CD14-positive monocyte (primary cell): ENCODE measurements at regions not wholly inside any gene's neighbourhood (a gene's known extent, or its start where the extent isn't known, plus 50 kb on each side); places are given as distances from the start of the nearest gene placed in this dataset.

Experiments used
- DNase-seq, 3 donors: peaks; one replicate each; pipeline ENCODE4 v3.0.0-alpha.2; 2011 to 2022
- H2AFZ ChIP-seq: 2 replicates; pipeline ENCODE4 v1.6.0; 2012; ENCODE audit warnings: mild to moderate bottlenecking, low read depth, low read length, inconsistent platforms; ENCODE audit not compliant: insufficient read depth, poor library complexity, severe bottlenecking
- H3K27ac ChIP-seq, 2 donors: 1 replicate in 1 of 2; 2 replicates in 1 of 2; pipeline ENCODE4 v1.5.1; 2012 to 2013; ENCODE audit warnings: low read length in 2 of 2, control low read depth in 1 of 2, inconsistent platforms in 1 of 2, low read depth in 1 of 2, mild to moderate bottlenecking in 1 of 2
- H3K27me3 ChIP-seq, 2 donors: one replicate each; pipeline versions ENCODE4 v1.6.0 to v1.6.1; 2011 to 2013; ENCODE audit warnings: low read length in 2 of 2; ENCODE audit not compliant: control insufficient read depth in 2 of 2, insufficient read depth in 2 of 2
- H3K36me3 ChIP-seq, 2 donors: replicated peaks in 1 of 2; 1 replicate in 1 of 2; 2 replicates in 1 of 2; pipeline versions ENCODE4 v1.5.1 to v1.6.1; 2012 to 2013; ENCODE audit warnings: low read length in 2 of 2, control low read depth in 1 of 2, inconsistent platforms in 1 of 2, mild to moderate bottlenecking in 1 of 2; ENCODE audit not compliant: insufficient read depth in 2 of 2, control insufficient read depth in 1 of 2
- H3K4me1 ChIP-seq, 2 donors: 1 replicate in 1 of 2; 2 replicates in 1 of 2; pipeline versions ENCODE4 v1.5.1 to v1.6.1; 2012 to 2013; ENCODE audit warnings: low read length in 2 of 2, control low read depth in 1 of 2, inconsistent platforms in 1 of 2, mild to moderate bottlenecking in 1 of 2, moderate library complexity in 1 of 2; ENCODE audit not compliant: insufficient read depth in 2 of 2, control insufficient read depth in 1 of 2
- H3K4me2 ChIP-seq: replicated peaks from 2 replicates; pipeline ENCODE3; 2012; ENCODE audit warnings: low read length, moderate library complexity, mild to moderate bottlenecking; ENCODE audit not compliant: poor library complexity, severe bottlenecking; ENCODE audit errors: extremely low read depth
- H3K4me3 ChIP-seq, 3 experiments: fragments of 200-600 bp in 1 of 3; sonication (generic) in 1 of 3; replicated peaks in 1 of 3; 1 replicate in 2 of 3; 2 replicates in 1 of 3; pipeline ENCODE4 v1.5.1; 2011 to 2013; ENCODE audit warnings: low read length in 3 of 3, mild to moderate bottlenecking in 3 of 3, control low read depth in 2 of 3, low read depth in 2 of 3, inconsistent platforms in 1 of 3, moderate library complexity in 1 of 3
- H3K79me2 ChIP-seq: 2 replicates; pipeline ENCODE4 v1.6.0; 2012; ENCODE audit warnings: mild to moderate bottlenecking, control low read depth, inconsistent platforms, low read length, moderate library complexity; ENCODE audit not compliant: insufficient read depth
- H3K9ac ChIP-seq: 2 replicates; pipeline ENCODE4 v1.6.0; 2017; ENCODE audit warnings: low read length, mild to moderate bottlenecking; ENCODE audit not compliant: insufficient read depth, poor library complexity, severe bottlenecking
- H3K9me3 ChIP-seq, 2 donors: replicated peaks in 1 of 2; 1 replicate in 1 of 2; 2 replicates in 1 of 2; pipeline versions ENCODE4 v1.5.1 to v1.6.1; 2012 to 2013; ENCODE audit warnings: low read length in 2 of 2, control low read depth in 1 of 2; ENCODE audit not compliant: control insufficient read depth in 1 of 2, insufficient read depth in 1 of 2
- H4K20me1 ChIP-seq: 2 replicates; pipeline ENCODE4 v1.6.0; 2012; ENCODE audit warnings: mild to moderate bottlenecking, low read length, control low read depth, moderate library complexity; ENCODE audit not compliant: insufficient read depth
- H3K27ac Mint-ChIP-seq, 7 donors: one replicate each; pipeline ENCODE4 v1.8.0; 2020; ENCODE audit warnings: mild to moderate bottlenecking in 7 of 7, mixed read lengths in 7 of 7, moderate library complexity in 6 of 7, inconsistent platforms in 2 of 7
- H3K27me3 Mint-ChIP-seq, 3 donors: one replicate each; pipeline ENCODE4 v1.8.0; 2021 to 2022; ENCODE audit warnings: low read depth in 3 of 3, mild to moderate bottlenecking in 3 of 3, mixed read lengths in 3 of 3, moderate library complexity in 3 of 3, inconsistent platforms in 1 of 3
- H3K36me3 Mint-ChIP-seq, 2 donors: one replicate each; pipeline ENCODE4 v1.8.0; 2020; ENCODE audit warnings: mixed read lengths in 2 of 2, inconsistent platforms in 1 of 2, mild to moderate bottlenecking in 1 of 2
- H3K4me1 Mint-ChIP-seq: one replicate; pipeline ENCODE4 v1.8.0; 2020; ENCODE audit warnings: mild to moderate bottlenecking, mixed read lengths
- H3K4me3 Mint-ChIP-seq, 2 donors: one replicate each; pipeline ENCODE4 v1.8.0; 2020; ENCODE audit warnings: mild to moderate bottlenecking in 2 of 2, mixed read lengths in 2 of 2, moderate library complexity in 1 of 2
- H3K9me3 Mint-ChIP-seq, 7 donors: one replicate each; pipeline ENCODE4 v1.8.0; 2020 to 2022; ENCODE audit warnings: mixed read lengths in 7 of 7, mild to moderate bottlenecking in 6 of 7, moderate library complexity in 6 of 7, inconsistent platforms in 2 of 7
- WGBS: methylation state at CpG from one replicate; pipeline ENCODE4 v1.1.5; 2013; ENCODE audit warnings: missing lambda C conversion rate; ENCODE audit not compliant: insufficient coverage; 5-methylcytosine and 5-hydroxymethylcytosine counted together
- intact Hi-C, 2 donors: fragments of 100-400 bp; cut with micrococcal nuclease; formaldehyde crosslinking; loops; one replicate each; pipeline versions ENCODE4 v1.15.0 to v1.15.1; 2023
- TF ChIP-seq, protein P1 (sequence below): fragments of 200-600 bp; IDR thresholded peaks from one replicate; pipeline ENCODE4 v1.8.0; 2022; ENCODE audit warnings: antibody characterized with exemption, mild to moderate bottlenecking

- H3K4me3 Mint-ChIP-seq = no peak overlapping the region
Measured at GRCh38 chr6:149202952-149203351, 114.6 kb upstream of the TAB2 start.

DNA sequence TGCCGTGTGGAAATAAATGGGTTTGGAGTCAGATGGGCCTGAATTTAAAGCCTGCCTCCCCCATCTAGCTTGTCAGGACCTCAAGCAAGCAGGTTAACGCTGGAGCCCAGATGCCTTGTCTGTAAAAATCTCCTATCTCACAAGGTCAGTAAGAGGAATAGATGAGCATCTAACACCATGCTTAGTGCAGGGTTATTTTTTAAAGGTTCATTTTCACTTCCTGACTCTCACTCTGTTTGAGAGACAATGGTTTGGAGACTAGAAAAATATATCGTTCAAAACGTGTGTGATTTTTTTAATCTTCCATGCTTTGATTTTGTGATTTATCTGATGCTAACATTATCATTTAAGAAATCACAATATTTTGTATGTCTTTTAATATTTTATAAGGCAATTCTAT is 114.0 kb upstream of the TAB2 start:
- intact Hi-C loops = no loop called here

More at GRCh38 chr6:149202952-149203351, 114.6 kb upstream of the TAB2 start:
- H3K4me1 ChIP-seq = no peaks in the 10 kb centered on the region
- H3K27me3 ChIP-seq = no peaks in the 10 kb centered on the region
- H3K27ac ChIP-seq = no peak overlapping the region
- H3K36me3 ChIP-seq = no peaks in the 10 kb centered on the region
- DNase-seq = no peak
- Mint-ChIP-seq H3K9me3 (peaks cover 0 to 8% (median 5%) of the 10 kb centered on the region in 7 donors), H3K36me3 (peaks cover 0 to 4% of the 10 kb centered on the region in 2 donors), H3K4me1 (peaks cover 2% of the 10 kb centered on the region), H3K27me3 (peaks cover 0 to 3% (median 2%) of the 10 kb centered on the region in 3 donors), H3K27ac (no peak overlapping the region)
- peaks cover 0 to 3% of the 10 kb centered on the region in 2 donors for H3K9me3 ChIP-seq
- TF ChIP-seq, protein P1, sequence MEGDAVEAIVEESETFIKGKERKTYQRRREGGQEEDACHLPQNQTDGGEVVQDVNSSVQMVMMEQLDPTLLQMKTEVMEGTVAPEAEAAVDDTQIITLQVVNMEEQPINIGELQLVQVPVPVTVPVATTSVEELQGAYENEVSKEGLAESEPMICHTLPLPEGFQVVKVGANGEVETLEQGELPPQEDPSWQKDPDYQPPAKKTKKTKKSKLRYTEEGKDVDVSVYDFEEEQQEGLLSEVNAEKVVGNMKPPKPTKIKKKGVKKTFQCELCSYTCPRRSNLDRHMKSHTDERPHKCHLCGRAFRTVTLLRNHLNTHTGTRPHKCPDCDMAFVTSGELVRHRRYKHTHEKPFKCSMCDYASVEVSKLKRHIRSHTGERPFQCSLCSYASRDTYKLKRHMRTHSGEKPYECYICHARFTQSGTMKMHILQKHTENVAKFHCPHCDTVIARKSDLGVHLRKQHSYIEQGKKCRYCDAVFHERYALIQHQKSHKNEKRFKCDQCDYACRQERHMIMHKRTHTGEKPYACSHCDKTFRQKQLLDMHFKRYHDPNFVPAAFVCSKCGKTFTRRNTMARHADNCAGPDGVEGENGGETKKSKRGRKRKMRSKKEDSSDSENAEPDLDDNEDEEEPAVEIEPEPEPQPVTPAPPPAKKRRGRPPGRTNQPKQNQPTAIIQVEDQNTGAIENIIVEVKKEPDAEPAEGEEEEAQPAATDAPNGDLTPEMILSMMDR = no peak
- H3K9ac ChIP-seq = no peak overlapping the region
- no peaks in the 10 kb centered on the region for H4K20me1 ChIP-seq
- H3K79me2 ChIP-seq = no peaks in the 10 kb centered on the region
- no peak overlapping the region for H3K4me3 ChIP-seq
- no peak overlapping the region for H3K4me2 ChIP-seq
- WGBS = no CpG with 5 or more reads among the region's 3 CpGs
- H2AFZ ChIP-seq = no peak overlapping the region
- intact Hi-C loops = no loop called here

More for the DNA sequence above, 114.0 kb upstream of the TAB2 start:
- Mint-ChIP-seq H3K27ac (peak overlapping the region in 1 of 7 donors; percentile 30), H3K27me3 (peaks cover 0 to 3% (median 2%) of the 10 kb centered on the region in 3 donors), H3K4me3 (no peak overlapping the region), H3K36me3 (peaks cover 0 to 4% of the 10 kb centered on the region in 2 donors), H3K4me1 (peaks cover 2% of the 10 kb centered on the region), H3K9me3 (peaks cover 0 to 8% (median 3%) of the 10 kb centered on the region in 7 donors)
- H3K4me3 ChIP-seq = no peak overlapping the region
- no peaks in the 10 kb centered on the region for H4K20me1 ChIP-seq
- no peak overlapping the region for H2AFZ ChIP-seq
- TF ChIP-seq, protein P1 = no peak
- no peaks in the 10 kb centered on the region for H3K36me3 ChIP-seq
- no peaks in the 10 kb centered on the region for H3K79me2 ChIP-seq
- WGBS = no CpG with 5 or more reads among the region's 4 CpGs
- H3K4me1 ChIP-seq = no peaks in the 10 kb centered on the region
- no peak overlapping the region for H3K4me2 ChIP-seq
- peaks cover 0 to 3% of the 10 kb centered on the region in 2 donors for H3K9me3 ChIP-seq
- H3K27ac ChIP-seq = no peak overlapping the region
- no peak for DNase-seq
- H3K27me3 ChIP-seq = no peaks in the 10 kb centered on the region
- H3K9ac ChIP-seq = no peak overlapping the region
